ENCODE measurements at regions not wholly inside any gene's neighbourhood (a gene's known extent, or its start where the extent isn't known, plus 50 kb on each side); places are given as distances from the start of the nearest gene placed in this dataset.

- Histone ChIP-seq H3K4me3 (ENCODE audit: low read depth, low read length) (no peak overlapping the region), H3K27me3 (replicated peaks) (no peaks in the 10 kb centered on the region), H3K36me3 (replicated peaks) (no peaks in the 10 kb centered on the region), H3K27ac (no peak overlapping the region)
- in situ Hi-C loops (cut with HindIII; ENCODE audit: low pct_ligation_motif_present, low sequenced_read_pairs), result no loop called here
- DNase-seq, result no peak
- no peak for TF ChIP-seq CTCF (IDR thresholded peaks at IDR 0.05; ENCODE audit: low read depth, low read length, missing control alignments)
Observed at GRCh38 chr16:52713740-52714139, 166.8 kb upstream of the TOX3 start.

- no peak overlapping the region for H3K4me3 ChIP-seq (ENCODE audit: low read depth, low read length)
- no peak for TF ChIP-seq CTCF (IDR thresholded peaks at IDR 0.05; ENCODE audit: low read depth, low read length, missing control alignments)
- in situ Hi-C loops (cut with HindIII; ENCODE audit: low pct_ligation_motif_present, low sequenced_read_pairs), result no loop called here
- H3K36me3 ChIP-seq (replicated peaks), result no peaks in the 10 kb centered on the region
- DNase-seq, result no peak
- no peaks in the 10 kb centered on the region for H3K27me3 ChIP-seq (replicated peaks)
- no peak overlapping the region for H3K27ac ChIP-seq
Observed at GRCh38 chr16:52709306-52709705, 162.4 kb upstream of the TOX3 start.

- Histone ChIP-seq H3K4me3 (ENCODE audit: low read depth, low read length) (no peak overlapping the region), H3K27ac (no peak overlapping the region), H3K27me3 (replicated peaks) (no peaks in the 10 kb centered on the region), H3K36me3 (replicated peaks) (no peaks in the 10 kb centered on the region)
- in situ Hi-C loops (cut with HindIII; ENCODE audit: low pct_ligation_motif_present, low sequenced_read_pairs), result no loop called here
- no peak for TF ChIP-seq CTCF (IDR thresholded peaks at IDR 0.05; ENCODE audit: low read depth, low read length, missing control alignments)
- no peak for DNase-seq
Observed at GRCh38 chr16:52708476-52708875, 161.5 kb upstream of the TOX3 start.

- Histone ChIP-seq H3K36me3 (replicated peaks) (no peaks in the 10 kb centered on the region), H3K27ac (no peak overlapping the region), H3K4me3 (ENCODE audit: low read depth, low read length) (no peak overlapping the region), H3K27me3 (replicated peaks) (no peaks in the 10 kb centered on the region)
- in situ Hi-C loops (cut with HindIII; ENCODE audit: low pct_ligation_motif_present, low sequenced_read_pairs), result no loop called here
- no peak for DNase-seq
- no peak for TF ChIP-seq CTCF (IDR thresholded peaks at IDR 0.05; ENCODE audit: low read depth, low read length, missing control alignments)
Observed at GRCh38 chr16:52707676-52708337, 160.9 kb upstream of the TOX3 start.

- no peak for DNase-seq
- Histone ChIP-seq H3K27me3 (replicated peaks) (no peaks in the 10 kb centered on the region), H3K36me3 (replicated peaks) (no peaks in the 10 kb centered on the region), H3K27ac (no peak overlapping the region), H3K4me3 (ENCODE audit: low read depth, low read length) (no peak overlapping the region)
- TF ChIP-seq CTCF (IDR thresholded peaks at IDR 0.05; ENCODE audit: low read depth, low read length, missing control alignments), result no peak
- in situ Hi-C loops (cut with HindIII; ENCODE audit: low pct_ligation_motif_present, low sequenced_read_pairs), result no loop called here
Observed at GRCh38 chr16:52705122-52705521, 158.2 kb upstream of the TOX3 start.

- TF ChIP-seq CTCF (IDR thresholded peaks at IDR 0.05; ENCODE audit: low read depth, low read length, missing control alignments), result no peak
- no peak for DNase-seq
- in situ Hi-C loops (cut with HindIII; ENCODE audit: low pct_ligation_motif_present, low sequenced_read_pairs), result no loop called here
- Histone ChIP-seq H3K27ac (no peak overlapping the region), H3K27me3 (replicated peaks) (no peaks in the 10 kb centered on the region), H3K4me3 (ENCODE audit: low read depth, low read length) (no peak overlapping the region), H3K36me3 (replicated peaks) (no peaks in the 10 kb centered on the region)
Observed at GRCh38 chr16:52697971-52698370, 151.0 kb upstream of the TOX3 start.

Measured in brain microvascular endothelial cell (primary cell).